Esophagus squamous epithelium (tissue), 4 donors: ENCODE measurements at regions not wholly inside any gene's neighbourhood (a gene's known extent, or its start where the extent isn't known, plus 50 kb on each side); places are given as distances from the start of the nearest gene placed in this dataset.

Experiments used
- POLR2A ChIP-seq, 4 donors: fragments of 450-650 bp; IDR thresholded peaks; one replicate each; pipeline ENCODE4 v1.6.1; 2017; ENCODE audit warnings: antibody characterized with exemption in 4 of 4, mild to moderate bottlenecking in 4 of 4, moderate library complexity in 3 of 4
- TF ChIP-seq, protein P1 (sequence below), 6 experiments: fragments of 450-650 bp in 4 of 6; fragments of 200-600 bp in 2 of 6; sonication (generic) in 2 of 6; IDR thresholded peaks; one replicate each; pipeline ENCODE4 v1.5.1; 2016 to 2019; ENCODE audit warnings: antibody characterized with exemption in 6 of 6, mild to moderate bottlenecking in 4 of 6, moderate library complexity in 4 of 6

DNA sequence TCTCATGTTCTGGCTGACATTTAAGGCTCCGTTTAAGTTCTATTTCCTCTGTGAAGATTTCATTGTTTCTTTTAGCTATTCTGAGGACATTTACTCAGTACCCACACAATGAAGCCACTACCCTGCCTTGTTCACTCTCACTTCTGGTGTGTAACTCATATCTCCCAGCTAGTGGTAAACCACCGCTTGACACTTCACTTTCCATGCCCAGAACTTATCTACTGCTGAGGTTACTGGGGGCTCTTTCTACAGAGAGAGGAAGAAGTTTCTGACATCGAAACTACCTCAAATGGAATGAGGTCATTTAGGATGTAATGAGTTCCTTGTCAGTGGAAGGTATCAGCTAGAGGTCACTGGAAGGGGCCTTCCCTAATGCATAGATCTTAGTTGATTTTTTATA lies 501.5 kb downstream of the DMAC1 start:
- TF ChIP-seq, protein P1, sequence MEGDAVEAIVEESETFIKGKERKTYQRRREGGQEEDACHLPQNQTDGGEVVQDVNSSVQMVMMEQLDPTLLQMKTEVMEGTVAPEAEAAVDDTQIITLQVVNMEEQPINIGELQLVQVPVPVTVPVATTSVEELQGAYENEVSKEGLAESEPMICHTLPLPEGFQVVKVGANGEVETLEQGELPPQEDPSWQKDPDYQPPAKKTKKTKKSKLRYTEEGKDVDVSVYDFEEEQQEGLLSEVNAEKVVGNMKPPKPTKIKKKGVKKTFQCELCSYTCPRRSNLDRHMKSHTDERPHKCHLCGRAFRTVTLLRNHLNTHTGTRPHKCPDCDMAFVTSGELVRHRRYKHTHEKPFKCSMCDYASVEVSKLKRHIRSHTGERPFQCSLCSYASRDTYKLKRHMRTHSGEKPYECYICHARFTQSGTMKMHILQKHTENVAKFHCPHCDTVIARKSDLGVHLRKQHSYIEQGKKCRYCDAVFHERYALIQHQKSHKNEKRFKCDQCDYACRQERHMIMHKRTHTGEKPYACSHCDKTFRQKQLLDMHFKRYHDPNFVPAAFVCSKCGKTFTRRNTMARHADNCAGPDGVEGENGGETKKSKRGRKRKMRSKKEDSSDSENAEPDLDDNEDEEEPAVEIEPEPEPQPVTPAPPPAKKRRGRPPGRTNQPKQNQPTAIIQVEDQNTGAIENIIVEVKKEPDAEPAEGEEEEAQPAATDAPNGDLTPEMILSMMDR (IDR thresholded peaks at IDR 0.05), result no peak
- TF ChIP-seq POLR2A (IDR thresholded peaks at IDR 0.05), result no peak
